Panc1 (cell line): ENCODE measurements at regions not wholly inside any gene's neighbourhood (a gene's known extent, or its start where the extent isn't known, plus 50 kb on each side); places are given as distances from the start of the nearest gene placed in this dataset.

Experiments used
- CTCF ChIP-seq: fragments of 450-650 bp; IDR thresholded peaks from 2 replicates; pipeline ENCODE4 v1.5.1; 2017; ENCODE audit warnings: mild to moderate bottlenecking
- SIN3A ChIP-seq: IDR thresholded peaks from 2 replicates; pipeline ENCODE4 v1.6.1; 2012; ENCODE audit warnings: low read depth, mild to moderate bottlenecking, low read length, moderate library complexity, borderline replicate concordance; ENCODE audit not compliant: insufficient read depth
- TF ChIP-seq, protein P1 (sequence below), 2 experiments: IDR thresholded peaks; 2 replicates each; pipeline ENCODE4 v1.6.1; 2011 to 2012; ENCODE audit warnings: low read depth in 2 of 2, control low read depth in 1 of 2, low read length in 1 of 2, mild to moderate bottlenecking in 1 of 2, moderate library complexity in 1 of 2; ENCODE audit not compliant: insufficient read depth in 1 of 2

GRCh38 chr1:217138173-217138765 lies 415.0 kb upstream of the ESRRG start:
- TF ChIP-seq SIN3A (no peak), CTCF (no peak)
- TF ChIP-seq, protein P1, sequence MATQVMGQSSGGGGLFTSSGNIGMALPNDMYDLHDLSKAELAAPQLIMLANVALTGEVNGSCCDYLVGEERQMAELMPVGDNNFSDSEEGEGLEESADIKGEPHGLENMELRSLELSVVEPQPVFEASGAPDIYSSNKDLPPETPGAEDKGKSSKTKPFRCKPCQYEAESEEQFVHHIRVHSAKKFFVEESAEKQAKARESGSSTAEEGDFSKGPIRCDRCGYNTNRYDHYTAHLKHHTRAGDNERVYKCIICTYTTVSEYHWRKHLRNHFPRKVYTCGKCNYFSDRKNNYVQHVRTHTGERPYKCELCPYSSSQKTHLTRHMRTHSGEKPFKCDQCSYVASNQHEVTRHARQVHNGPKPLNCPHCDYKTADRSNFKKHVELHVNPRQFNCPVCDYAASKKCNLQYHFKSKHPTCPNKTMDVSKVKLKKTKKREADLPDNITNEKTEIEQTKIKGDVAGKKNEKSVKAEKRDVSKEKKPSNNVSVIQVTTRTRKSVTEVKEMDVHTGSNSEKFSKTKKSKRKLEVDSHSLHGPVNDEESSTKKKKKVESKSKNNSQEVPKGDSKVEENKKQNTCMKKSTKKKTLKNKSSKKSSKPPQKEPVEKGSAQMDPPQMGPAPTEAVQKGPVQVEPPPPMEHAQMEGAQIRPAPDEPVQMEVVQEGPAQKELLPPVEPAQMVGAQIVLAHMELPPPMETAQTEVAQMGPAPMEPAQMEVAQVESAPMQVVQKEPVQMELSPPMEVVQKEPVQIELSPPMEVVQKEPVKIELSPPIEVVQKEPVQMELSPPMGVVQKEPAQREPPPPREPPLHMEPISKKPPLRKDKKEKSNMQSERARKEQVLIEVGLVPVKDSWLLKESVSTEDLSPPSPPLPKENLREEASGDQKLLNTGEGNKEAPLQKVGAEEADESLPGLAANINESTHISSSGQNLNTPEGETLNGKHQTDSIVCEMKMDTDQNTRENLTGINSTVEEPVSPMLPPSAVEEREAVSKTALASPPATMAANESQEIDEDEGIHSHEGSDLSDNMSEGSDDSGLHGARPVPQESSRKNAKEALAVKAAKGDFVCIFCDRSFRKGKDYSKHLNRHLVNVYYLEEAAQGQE (IDR thresholded peaks at IDR 0.05; ENCODE audit: insufficient read depth in 1 of 2, low read depth in 2 of 2, low read length in 1 of 2) = no peak
